ENCODE measurements at regions not wholly inside any gene's neighbourhood (a gene's known extent, or its start where the extent isn't known, plus 50 kb on each side); places are given as distances from the start of the nearest gene placed in this dataset.
"Not testable (repeated sequence)": the region's sequence is repeated elsewhere in the genome, so short reads cannot be mapped to it uniquely, and the experiment has no call there.

- DNase-seq, result no peak
Observed at GRCh38 chr6:130720076-130720715, 107.0 kb upstream of the SMLR1 start.

GRCh38 chr6:130724089-130724488 is 103.1 kb upstream of the SMLR1 start:
- no peak for DNase-seq

- DNase-seq, result no peak
Observed at GRCh38 chr6:130725551-130725950, 101.7 kb upstream of the SMLR1 start.

GRCh38 chr6:130728064-130728463 is 99.1 kb upstream of the SMLR1 start:
- DNase-seq, result not testable (repeated sequence)

- DNase-seq, result no peak
Observed at GRCh38 chr6:130730600-130730999, 96.6 kb upstream of the SMLR1 start.

- DNase-seq, result no peak
Observed at GRCh38 chr6:130734161-130734560, 93.0 kb upstream of the SMLR1 start.

GRCh38 chr6:130740308-130740707 is 86.9 kb upstream of the SMLR1 start:
- no peak for DNase-seq

- no peak for DNase-seq
Observed at GRCh38 chr6:130742131-130742681, 85.0 kb upstream of the SMLR1 start.

- no peak for DNase-seq
Observed at GRCh38 chr6:130743175-130743574, 84.0 kb upstream of the SMLR1 start.

GRCh38 chr6:130744576-130745366 is 82.4 kb upstream of the SMLR1 start:
- no peak for DNase-seq

GRCh38 chr6:130748041-130748440 is 79.2 kb upstream of the SMLR1 start:
- no peak for DNase-seq

- DNase-seq, result no peak
Observed at GRCh38 chr6:130749402-130749801, 77.8 kb upstream of the SMLR1 start.

- no peak for DNase-seq
Observed at GRCh38 chr6:130752267-130752666, 74.9 kb upstream of the SMLR1 start.

GRCh38 chr6:130754786-130755367 is 72.3 kb upstream of the SMLR1 start:
- no peak for DNase-seq

GRCh38 chr6:130755368-130756034 is 71.7 kb upstream of the SMLR1 start:
- DNase-seq, result no peak

GRCh38 chr6:130756824-130757223 is 70.4 kb upstream of the SMLR1 start:
- no peak for DNase-seq

- no peak for DNase-seq
Observed at GRCh38 chr6:130758813-130759212, 68.4 kb upstream of the SMLR1 start.

- no peak for DNase-seq
Observed at GRCh38 chr6:130760006-130760405, 67.2 kb upstream of the SMLR1 start.

- DNase-seq, result no peak
Observed at GRCh38 chr6:130761286-130761685, 65.9 kb upstream of the SMLR1 start.

- no peak for DNase-seq
Observed at GRCh38 chr6:130765181-130765727, 62.0 kb upstream of the SMLR1 start.

- DNase-seq, result no peak
Observed at GRCh38 chr6:130766239-130767144, 60.7 kb upstream of the SMLR1 start.

GRCh38 chr6:130769861-130770260 is 57.3 kb upstream of the SMLR1 start:
- DNase-seq, result no peak
